H1 (cell line): ENCODE measurements at regions not wholly inside any gene's neighbourhood (a gene's known extent, or its start where the extent isn't known, plus 50 kb on each side); places are given as distances from the start of the nearest gene placed in this dataset.

Experiments
- CTCF ChIA-PET: fragments of 300-600 bp; sonication (Branson Sonifier 250); formaldehyde crosslinking; loops from one replicate; lab custom pipeline; 2021; ENCODE audit not compliant: partially characterized antibody; lab: Charles Lee
- POLR2A ChIA-PET: fragments of 300-600 bp; sonication (Branson Sonifier 250); formaldehyde crosslinking; loops from one replicate; lab custom pipeline; 2021; ENCODE audit warnings: inconsistent platforms; ENCODE audit not compliant: partially characterized antibody; lab: Charles Lee
- DNase-seq, 2 experiments: peaks; one replicate each; pipeline versions ENCODE4 v3.0.0 to v3.0.0-alpha.2; 2010 to 2022; ENCODE audit warnings: low spot score in 2 of 2, low read depth in 1 of 2, mixed read lengths in 1 of 2
- FAIRE-seq: peaks from 2 replicates; lab custom pipeline; 2011; peaks lifted over from hg19 to GRCh38; lab: Jason Lieb, UNC
- H2AFZ ChIP-seq: 2 replicates; pipeline ENCODE4 v1.8.1; 2012; ENCODE audit warnings: low read length, inconsistent platforms
- H2AK5ac ChIP-seq: 2 replicates; pipeline ENCODE4 v1.6.1; 2013; ENCODE audit warnings: low read depth, low read length
- H2BK120ac ChIP-seq: replicated peaks from 2 replicates; pipeline ENCODE3; 2013; ENCODE audit warnings: low read depth, low read length, inconsistent platforms
- H2BK12ac ChIP-seq: 2 replicates; pipeline ENCODE4 v1.6.1; 2013; ENCODE audit warnings: low read depth, low read length
- H2BK15ac ChIP-seq: 2 replicates; pipeline ENCODE4 v1.6.1; 2013; ENCODE audit warnings: low read length
- H2BK20ac ChIP-seq: 2 replicates; pipeline ENCODE4 v1.6.1; 2013; ENCODE audit warnings: low read length
- H2BK5ac ChIP-seq: 2 replicates; pipeline ENCODE4 v1.6.1; 2013; ENCODE audit warnings: low read depth, low read length
- H3K14ac ChIP-seq: 2 replicates; pipeline ENCODE4 v1.6.1; 2013; ENCODE audit warnings: inconsistent platforms; ENCODE audit not compliant: insufficient read length
- H3K18ac ChIP-seq: 2 replicates; pipeline ENCODE4 v1.6.1; 2013; ENCODE audit warnings: low read length; ENCODE audit errors: extremely low read depth
- H3K23ac ChIP-seq: 2 replicates; pipeline ENCODE4 v1.6.1; 2013; ENCODE audit warnings: inconsistent platforms; ENCODE audit not compliant: insufficient read length
- H3K23me2 ChIP-seq: 2 replicates; pipeline ENCODE4 v1.6.1; 2013; ENCODE audit warnings: low read depth, low read length
- H3K27ac ChIP-seq: 2 replicates; pipeline ENCODE4 v1.6.1; 2011; ENCODE audit warnings: low read depth, low read length, inconsistent platforms
- H3K27me3 ChIP-seq, 4 experiments: replicated peaks in 1 of 4; 1 replicate in 1 of 4; 2 replicates in 3 of 4; pipeline versions ENCODE4 v1.6.1 to v1.8.1; 2011 to 2013; ENCODE audit warnings: low read length in 3 of 4, mild to moderate bottlenecking in 3 of 4, inconsistent platforms in 2 of 4, mixed read lengths in 2 of 4, moderate library complexity in 1 of 4; ENCODE audit not compliant: control insufficient read depth in 3 of 4, insufficient read depth in 3 of 4; ENCODE audit errors: extremely low read depth in 1 of 4
- H3K36me3 ChIP-seq, 4 experiments: 2 replicates each; pipeline versions ENCODE4 v1.6.1 to v1.8.1; 2011 to 2013; ENCODE audit warnings: mild to moderate bottlenecking in 4 of 4, low read length in 3 of 4, moderate library complexity in 2 of 4, control low read depth in 1 of 4, inconsistent platforms in 1 of 4; ENCODE audit not compliant: insufficient read depth in 4 of 4, control insufficient read depth in 2 of 4
- H3K4ac ChIP-seq: replicated peaks from 2 replicates; pipeline ENCODE3; 2013; ENCODE audit warnings: low read length, low read depth, mixed read lengths, inconsistent platforms; ENCODE audit not compliant: insufficient read length
- H3K4me1 ChIP-seq, 4 experiments: replicated peaks in 1 of 4; 1 replicate in 1 of 4; 2 replicates in 3 of 4; pipeline versions ENCODE4 v1.6.1 to v1.8.1; 2011 to 2013; ENCODE audit warnings: low read length in 3 of 4, inconsistent platforms in 2 of 4, mixed read lengths in 1 of 4; ENCODE audit not compliant: insufficient read depth in 4 of 4, control insufficient read depth in 3 of 4
- H3K4me2 ChIP-seq, 2 experiments: 2 replicates each; pipeline versions ENCODE4 v1.6.1 to v1.8.1; 2011 to 2013; ENCODE audit warnings: low read depth in 2 of 2, low read length in 2 of 2, control low read depth in 1 of 2, inconsistent platforms in 1 of 2, mild to moderate bottlenecking in 1 of 2; ENCODE audit not compliant: insufficient read depth in 1 of 2
- H3K4me3 ChIP-seq, 4 experiments: fragments of 200-600, 300-600 bp in 1 of 4; sonication (generic), shearing (Covaris generic), sonication (Bioruptor Twin) in 1 of 4; 2 replicates each; pipeline versions ENCODE4 v1.5.1 to v1.8.1; 2011 to 2016; ENCODE audit warnings: low read length in 4 of 4, low read depth in 3 of 4, control low read depth in 2 of 4, inconsistent platforms in 2 of 4, mild to moderate bottlenecking in 2 of 4, mixed read lengths in 1 of 4, moderate library complexity in 1 of 4; ENCODE audit not compliant: insufficient read depth in 2 of 4; ENCODE audit errors: extremely low read depth in 1 of 4
- H3K56ac ChIP-seq: replicated peaks from 2 replicates; pipeline ENCODE3; 2013; ENCODE audit warnings: low read depth, mild to moderate bottlenecking, mixed read lengths, low read length, inconsistent platforms; ENCODE audit not compliant: insufficient read length
- H3K79me1 ChIP-seq: 2 replicates; pipeline ENCODE4 v1.6.1; 2013; ENCODE audit warnings: low read depth, low read length, control low read depth
- H3K79me2 ChIP-seq, 2 experiments: 2 replicates each; pipeline versions ENCODE4 v1.6.1 to v1.8.1; 2012 to 2013; ENCODE audit warnings: low read length in 2 of 2, mild to moderate bottlenecking in 2 of 2, inconsistent platforms in 1 of 2; ENCODE audit not compliant: insufficient read depth in 2 of 2, control insufficient read depth in 1 of 2
- H3K9ac ChIP-seq, 4 experiments: replicated peaks in 1 of 4; 1 replicate in 1 of 4; 2 replicates in 3 of 4; pipeline versions ENCODE4 v1.6.1 to v1.8.1; 2011 to 2013; ENCODE audit warnings: low read depth in 3 of 4, low read length in 3 of 4, control low read depth in 2 of 4, mild to moderate bottlenecking in 2 of 4, moderate library complexity in 2 of 4, inconsistent platforms in 1 of 4; ENCODE audit errors: extremely low read depth in 1 of 4
- H3K9me3 ChIP-seq, 2 experiments: 2 replicates each; pipeline versions ENCODE4 v1.6.1 to v1.8.1; 2012 to 2013; ENCODE audit warnings: mild to moderate bottlenecking in 2 of 2, moderate library complexity in 2 of 2, control low read depth in 1 of 2, inconsistent platforms in 1 of 2, low read depth in 1 of 2, low read length in 1 of 2, mixed read lengths in 1 of 2; ENCODE audit not compliant: insufficient read depth in 2 of 2
- H4K20me1 ChIP-seq, 2 experiments: replicated peaks in 1 of 2; 2 replicates each; pipeline versions ENCODE3 to v1.8.1; 2011 to 2013; ENCODE audit warnings: inconsistent platforms in 2 of 2, low read length in 2 of 2, mild to moderate bottlenecking in 1 of 2; ENCODE audit not compliant: insufficient read depth in 2 of 2, control insufficient read depth in 1 of 2
- H4K5ac ChIP-seq: 2 replicates; pipeline ENCODE4 v1.6.1; 2013; ENCODE audit warnings: low read length, low read depth, mixed read lengths, inconsistent platforms; ENCODE audit not compliant: insufficient read length
- H4K8ac ChIP-seq: 2 replicates; pipeline ENCODE4 v1.8.0; 2013; ENCODE audit warnings: mild to moderate bottlenecking, moderate library complexity, low read length, inconsistent platforms; ENCODE audit not compliant: insufficient read depth; ENCODE audit errors: extremely low read depth
- H4K91ac ChIP-seq: replicated peaks from 2 replicates; pipeline ENCODE3; 2013; ENCODE audit warnings: low read length, mixed read lengths, inconsistent platforms; ENCODE audit not compliant: insufficient read length
- CHD1 ChIP-seq: IDR thresholded peaks from 2 replicates; pipeline ENCODE4 v1.6.1; 2012; ENCODE audit warnings: low read depth, low read length, improper control_type of control experiment
- SIX5 ChIP-seq: IDR thresholded peaks from 2 replicates; pipeline ENCODE4 v1.6.1; 2011; ENCODE audit warnings: mild to moderate bottlenecking, low read depth, low read length
- WGBS, 2 experiments: shearing (Covaris generic) in 1 of 2; methylation state at CpG; one replicate each; pipeline versions ENCODE4 v1.1.6 to v1.1.7; 2013 to 2015; ENCODE audit warnings: low lambda C conversion rate in 2 of 2, mixed read lengths in 2 of 2, inconsistent platforms in 1 of 2, low coverage in 1 of 2, missing lambda C conversion rate in 1 of 2; ENCODE audit not compliant: insufficient replicate concordance in 2 of 2, insufficient coverage in 1 of 2, insufficient read length in 1 of 2; ENCODE audit errors: extremely low coverage in 1 of 2, missing lambda C conversion rate in 1 of 2; 5-methylcytosine and 5-hydroxymethylcytosine counted together

GRCh38 chr18:78625847-78626246 is 353.8 kb upstream of the SALL3 start:
- no peak overlapping the region for H3K4ac ChIP-seq
- CTCF ChIA-PET = interaction anchor here (1.1 kb wide), 1 partner anchor 14 kb away, joined by 3 read pairs; no protein-coding TSS in a partner anchor

More at GRCh38 chr18:78625847-78626246, 353.8 kb upstream of the SALL3 start:
- Histone ChIP-seq H3K27ac (no peak overlapping the region), H3K14ac (no peak overlapping the region), H2BK20ac (no peak overlapping the region), H3K4me2 (no peak overlapping the region), H3K27me3 (no peaks in the 10 kb centered on the region), H3K56ac (no peak overlapping the region), H3K9ac (no peak overlapping the region), H4K20me1 (no peaks in the 10 kb centered on the region), H2BK120ac (no peak overlapping the region), H3K36me3 (no peaks in the 10 kb centered on the region), H2AFZ (no peak overlapping the region), H2BK12ac (no peak overlapping the region), H4K5ac (no peak overlapping the region), H3K9me3 (peaks cover 12% of the 10 kb centered on the region in 2 experiments; a peak in 3 of 4 replicates), H4K91ac (no peak overlapping the region), H3K18ac (no peak overlapping the region), H2AK5ac (no peak overlapping the region), H2BK15ac (no peak overlapping the region), H3K23me2 (no peaks in the 10 kb centered on the region), H3K4me1 (peaks cover 0 to 6% (median 0%) of the 10 kb centered on the region in 4 experiments; a peak in 2 of 7 replicates), H3K23ac (no peak overlapping the region), H4K8ac (no peak overlapping the region), H3K79me2 (no peaks in the 10 kb centered on the region), H2BK5ac (no peak overlapping the region), H3K4me3 (no peak overlapping the region), H3K79me1 (no peaks in the 10 kb centered on the region)
- 91% methylated on average over 5 of the region's 5 CpGs; no CpG with 5 or more reads in 1 of the 2 experiments for WGBS, 2 experiments
- DNase-seq = no peak
- no peak for TF ChIP-seq SIX5
- no peak for TF ChIP-seq CHD1
- no peak for FAIRE-seq
- POLR2A ChIA-PET = no interaction called here
